Activated CD8-positive, alpha-beta T cell treated with anti-CD3 and anti-CD28 coated beads for 36 hours (primary cell): ENCODE measurements at regions not wholly inside any gene's neighbourhood (a gene's known extent, or its start where the extent isn't known, plus 50 kb on each side); places are given as distances from the start of the nearest gene placed in this dataset.

Experiments used
- ATAC-seq: fragments of 200-7000 bp; cut with Tn5 transposase; one replicate; pipeline ENCODE4 v1.10.0; 2021; ENCODE audit warnings: mild to moderate bottlenecking, moderate library complexity
- CTCF ChIA-PET: fragments of 350-600 bp; sonication (Branson Sonifier 250); formaldehyde crosslinking; loops from one replicate; lab custom pipeline; 2021; ENCODE audit warnings: antibody characterized with exemption; lab: Charles Lee
- POLR2A ChIA-PET: fragments of 350-600 bp; sonication (Branson Sonifier 250); formaldehyde crosslinking; loops from one replicate; lab custom pipeline; 2021; ENCODE audit warnings: antibody characterized with exemption; lab: Charles Lee
- DNase-seq: peaks from one replicate; pipeline ENCODE4 v3.0.0-alpha.2; 2020
- H3K27ac Mint-ChIP-seq: one replicate; pipeline ENCODE4 v1.8.0; 2021; ENCODE audit warnings: mild to moderate bottlenecking, mixed read lengths
- H3K27me3 Mint-ChIP-seq: one replicate; pipeline ENCODE4 v1.8.0; 2021; ENCODE audit warnings: mixed read lengths
- H3K36me3 Mint-ChIP-seq: one replicate; pipeline ENCODE4 v1.8.0; 2021; ENCODE audit warnings: low read depth, mixed read lengths
- H3K4me1 Mint-ChIP-seq: one replicate; pipeline ENCODE4 v1.8.0; 2021; ENCODE audit warnings: low read depth, mixed read lengths
- H3K4me3 Mint-ChIP-seq: one replicate; pipeline ENCODE4 v1.8.0; 2021; ENCODE audit warnings: mild to moderate bottlenecking, moderate library complexity, mixed read lengths
- H3K9me3 Mint-ChIP-seq: one replicate; pipeline ENCODE4 v1.8.0; 2021; ENCODE audit warnings: mixed read lengths
- CTCF ChIP-seq: fragments of 200-600 bp; IDR thresholded peaks from one replicate; pipeline ENCODE4 v1.8.0; 2022; ENCODE audit warnings: antibody characterized with exemption, mild to moderate bottlenecking
- intact Hi-C: fragments of 100-400 bp; cut with micrococcal nuclease; formaldehyde crosslinking; loops from one replicate; pipeline ENCODE4 v1.10.0; 2022

GRCh38 chr3:117611211-117611610, 901.6 kb downstream of the TUSC7 start:
- POLR2A ChIA-PET: no interaction called here
- no peak for TF ChIP-seq CTCF
- CTCF ChIA-PET: no interaction called here

GRCh38 chr3:117616227-117616626, 906.6 kb downstream of the TUSC7 start:
- intact Hi-C loops: no loop called here
- CTCF ChIA-PET: interaction anchor here (0.9 kb wide), 1 partner anchor 845 kb away, joined by 3 read pairs; no protein-coding TSS in a partner anchor
- Mint-ChIP-seq H3K36me3 (no peaks in the 10 kb centered on the region), H3K27ac (no peak overlapping the region), H3K9me3 (peaks cover 3% of the 10 kb centered on the region), H3K4me1 (no peaks in the 10 kb centered on the region), H3K27me3 (no peaks in the 10 kb centered on the region), H3K4me3 (no peak overlapping the region)
- ATAC-seq (no peak), DNase-seq (no peak)
- no peak for TF ChIP-seq CTCF
- POLR2A ChIA-PET: no interaction called here

More at GRCh38 chr3:117611211-117611610, 901.6 kb downstream of the TUSC7 start:
- ATAC-seq: no peak
- intact Hi-C loops: no loop called here
- H3K4me1 Mint-ChIP-seq: no peaks in the 10 kb centered on the region
- DNase-seq: no peak
- no peak overlapping the region for H3K4me3 Mint-ChIP-seq
- no peak overlapping the region for H3K27ac Mint-ChIP-seq
- H3K9me3 Mint-ChIP-seq: peaks cover 6% of the 10 kb centered on the region
- no peaks in the 10 kb centered on the region for H3K27me3 Mint-ChIP-seq
- H3K36me3 Mint-ChIP-seq: no peaks in the 10 kb centered on the region

- Mint-ChIP-seq H3K4me3 (no peak overlapping the region), H3K9me3 (peaks cover 1% of the 10 kb centered on the region), H3K27me3 (no peaks in the 10 kb centered on the region), H3K27ac (no peak overlapping the region), H3K4me1 (no peaks in the 10 kb centered on the region), H3K36me3 (no peaks in the 10 kb centered on the region)
- ChIA-PET POLR2A (no interaction called here), CTCF (no interaction called here)
- ATAC-seq: no peak
- DNase-seq: no peak
- intact Hi-C loops: no loop called here
- TF ChIP-seq CTCF: no peak
Observed at GRCh38 chr3:117617906-117618305, 908.3 kb downstream of the TUSC7 start.

GRCh38 chr3:117618462-117618861, 908.9 kb downstream of the TUSC7 start:
- TF ChIP-seq CTCF: no peak
- POLR2A ChIA-PET: no interaction called here
- Mint-ChIP-seq H3K27ac (no peak overlapping the region), H3K4me1 (no peaks in the 10 kb centered on the region), H3K36me3 (no peaks in the 10 kb centered on the region), H3K9me3 (peaks cover 1% of the 10 kb centered on the region), H3K27me3 (no peaks in the 10 kb centered on the region), H3K4me3 (no peak overlapping the region)
- CTCF ChIA-PET: no interaction called here
- ATAC-seq: no peak
- intact Hi-C loops: no loop called here
- no peak for DNase-seq

GRCh38 chr3:117619805-117620204, 910.2 kb downstream of the TUSC7 start:
- Mint-ChIP-seq H3K27me3 (no peaks in the 10 kb centered on the region), H3K4me1 (no peaks in the 10 kb centered on the region), H3K9me3 (peaks cover 1% of the 10 kb centered on the region), H3K4me3 (no peak overlapping the region), H3K36me3 (no peaks in the 10 kb centered on the region), H3K27ac (no peak overlapping the region)
- intact Hi-C loops: no loop called here
- ChIA-PET CTCF (no interaction called here), POLR2A (no interaction called here)
- no peak for ATAC-seq
- no peak for DNase-seq
- no peak for TF ChIP-seq CTCF
